GM12865 (cell line): ENCODE measurements at regions not wholly inside any gene's neighbourhood (a gene's known extent, or its start where the extent isn't known, plus 50 kb on each side); places are given as distances from the start of the nearest gene placed in this dataset.

ENCODE experiments used
- DNase-seq: peaks from one replicate; pipeline ENCODE4 v3.0.0; 2010; ENCODE audit warnings: low read depth
- H3K4me3 ChIP-seq: 2 replicates; pipeline ENCODE4 v1.5.1; 2011; ENCODE audit warnings: mild to moderate bottlenecking, low read depth, low read length, control low read depth
- CTCF ChIP-seq: IDR thresholded peaks from 2 replicates; pipeline ENCODE4 v1.5.1; 2011; ENCODE audit warnings: low read length, control low read depth, low read depth, inconsistent platforms; ENCODE audit not compliant: insufficient read depth; ENCODE audit errors: missing control alignments

- no peak for DNase-seq
- H3K4me3 ChIP-seq, result no peak overlapping the region
- no peak for TF ChIP-seq CTCF
Measured at GRCh38 chr13:34346626-34347025, 528.7 kb downstream of the RFC3 start.

GRCh38 chr13:34347784-34348573, 530.0 kb downstream of the RFC3 start:
- no peak for TF ChIP-seq CTCF
- peak; percentile 2 for DNase-seq
- H3K4me3 ChIP-seq, result no peak overlapping the region

GRCh38 chr13:34349091-34349722, 531.3 kb downstream of the RFC3 start:
- no peak for DNase-seq
- TF ChIP-seq CTCF, result no peak
- H3K4me3 ChIP-seq, result no peak overlapping the region

- DNase-seq, result no peak
- TF ChIP-seq CTCF, result no peak
- no peak overlapping the region for H3K4me3 ChIP-seq
Measured at GRCh38 chr13:34350671-34351070, 532.7 kb downstream of the RFC3 start.

GRCh38 chr13:34351134-34351533, 533.2 kb downstream of the RFC3 start:
- no peak for DNase-seq
- H3K4me3 ChIP-seq, result no peak overlapping the region
- no peak for TF ChIP-seq CTCF

GRCh38 chr13:34352958-34353357, 535.0 kb downstream of the RFC3 start:
- no peak for TF ChIP-seq CTCF
- no peak for DNase-seq
- H3K4me3 ChIP-seq, result no peak overlapping the region
